GM21786 (cell line): ENCODE measurements at regions not wholly inside any gene's neighbourhood (a gene's known extent, or its start where the extent isn't known, plus 50 kb on each side); places are given as distances from the start of the nearest gene placed in this dataset.

Experiments used
- ATAC-seq: cut with Tn5 transposase; IDR thresholded peaks from one replicate; pipeline ENCODE4 v1.9.1; 2021; ENCODE audit not compliant: unreplicated experiment

- ATAC-seq: no peak
These were observed 147.9 kb upstream of the CBLN2 start for GRCh38 chr18:72692086-72692485.

- no peak for ATAC-seq
These were observed 143.6 kb upstream of the CBLN2 start for GRCh38 chr18:72687736-72688135.

GRCh38 chr18:72675394-72675793 lies 131.3 kb upstream of the CBLN2 start:
- ATAC-seq: no peak

- peak; percentile 90 for ATAC-seq
These were observed 130.6 kb upstream of the CBLN2 start for GRCh38 chr18:72674710-72675109.

- no peak for ATAC-seq
These were observed 129.1 kb upstream of the CBLN2 start for GRCh38 chr18:72673242-72673641.

- ATAC-seq: peak; percentile 46
These were observed 128.4 kb upstream of the CBLN2 start for GRCh38 chr18:72672364-72673184.

- no peak for ATAC-seq
These were observed 123.8 kb upstream of the CBLN2 start for GRCh38 chr18:72667932-72668331.

- ATAC-seq: peak; percentile 96
These were observed 109.0 kb upstream of the CBLN2 start for GRCh38 chr18:72652990-72653593.

- ATAC-seq: no peak
These were observed 106.9 kb upstream of the CBLN2 start for GRCh38 chr18:72651033-72651432.

GRCh38 chr18:72648481-72648960 lies 104.4 kb upstream of the CBLN2 start:
- no peak for ATAC-seq

GRCh38 chr18:72648079-72648478 lies 103.9 kb upstream of the CBLN2 start:
- ATAC-seq: no peak

GRCh38 chr18:72640557-72640956 lies 96.4 kb upstream of the CBLN2 start:
- no peak for ATAC-seq

GRCh38 chr18:72638376-72638775 lies 94.2 kb upstream of the CBLN2 start:
- no peak for ATAC-seq

- ATAC-seq: no peak
These were observed 93.6 kb upstream of the CBLN2 start for GRCh38 chr18:72637721-72638120.

GRCh38 chr18:72637299-72637698 lies 93.2 kb upstream of the CBLN2 start:
- no peak for ATAC-seq

GRCh38 chr18:72636611-72637010 lies 92.5 kb upstream of the CBLN2 start:
- no peak for ATAC-seq

GRCh38 chr18:72634500-72634899 lies 90.4 kb upstream of the CBLN2 start:
- no peak for ATAC-seq

GRCh38 chr18:72630991-72631390 lies 86.8 kb upstream of the CBLN2 start:
- ATAC-seq: no peak

- no peak for ATAC-seq
These were observed 79.3 kb upstream of the CBLN2 start for GRCh38 chr18:72623444-72623843.

- ATAC-seq: no peak
These were observed 69.4 kb upstream of the CBLN2 start for GRCh38 chr18:72613534-72613930.

GRCh38 chr18:72612894-72613533 lies 68.9 kb upstream of the CBLN2 start:
- peak; percentile 71 for ATAC-seq

GRCh38 chr18:72605376-72605775 lies 61.2 kb upstream of the CBLN2 start:
- no peak for ATAC-seq
